Adrenal gland (tissue), 5 donors: ENCODE measurements at regions not wholly inside any gene's neighbourhood (a gene's known extent, or its start where the extent isn't known, plus 50 kb on each side); places are given as distances from the start of the nearest gene placed in this dataset.

ENCODE experiments used
- CTCF ChIP-seq, 6 experiments: fragments of 450-650 bp in 4 of 6; fragments of 200-600 bp in 2 of 6; sonication (generic) in 1 of 6; IDR thresholded peaks; 1 replicate in 5 of 6; 2 replicates in 1 of 6; pipeline versions ENCODE4 v1.5.1 to v1.8.0; 2016 to 2021; ENCODE audit warnings: antibody characterized with exemption in 6 of 6, mild to moderate bottlenecking in 2 of 6, moderate library complexity in 1 of 6
- POLR2A ChIP-seq, 2 donors: fragments of 450-650 bp; IDR thresholded peaks; one replicate each; pipeline ENCODE4 v1.6.1; 2017; ENCODE audit warnings: antibody characterized with exemption in 2 of 2, mild to moderate bottlenecking in 2 of 2, moderate library complexity in 1 of 2
- donor health status: DM: no; HTN: no; CAD: no.

GRCh38 chr16:7239547-7239946, 93.1 kb upstream of the RBFOX1 start:
- TF ChIP-seq CTCF (IDR thresholded peaks at IDR 0.05) (no peak), POLR2A (IDR thresholded peaks at IDR 0.05) (no peak)
